PC-3 (cell line): ENCODE measurements at regions not wholly inside any gene's neighbourhood (a gene's known extent, or its start where the extent isn't known, plus 50 kb on each side); places are given as distances from the start of the nearest gene placed in this dataset.

Source experiments
- ATAC-seq: fragments of 200-7000 bp; cut with Tn5 transposase; 2 replicates; pipeline ENCODE4 v1.9.1; 2020; ENCODE audit warnings: mild to moderate bottlenecking, moderate library complexity
- BruUV-seq: library from RNA; stranded (reverse); fragments of 400-500 nt; replicated peaks from 2 replicates; lab custom pipeline; 2021; lab: Mats Ljungman, UMichigan
- CTCF ChIA-PET: fragments of 300-600 bp; sonication (Branson Sonifier 250); formaldehyde crosslinking; loops from one replicate; lab custom pipeline; 2022; ENCODE audit warnings: antibody characterized with exemption; lab: Charles Lee
- POLR2A ChIA-PET: fragments of 300-600 bp; sonication (Branson Sonifier 250); formaldehyde crosslinking; loops from one replicate; lab custom pipeline; 2022; ENCODE audit warnings: antibody characterized with exemption; ENCODE audit not compliant: unreplicated experiment; lab: Charles Lee
- DNase-seq: peaks from one replicate; pipeline ENCODE4 v3.0.0-alpha.2; 2015
- H2AFZ ChIP-seq: fragments of 300-600 bp; sonication (generic); 2 replicates; pipeline ENCODE4 v1.6.0; 2016; ENCODE audit warnings: antibody characterized with exemption, low read length
- H3F3A ChIP-seq: fragments of 300-600 bp; sonication (generic); one replicate; pipeline ENCODE4 v1.6.0; 2017; ENCODE audit warnings: antibody characterized with exemption, low read length, control low read depth, mild to moderate bottlenecking; ENCODE audit not compliant: unreplicated experiment
- H3K27ac ChIP-seq: fragments of 300-600 bp; sonication (generic); 2 replicates; pipeline ENCODE4 v1.5.1; 2016; ENCODE audit warnings: mild to moderate bottlenecking, low read length
- H3K27me3 ChIP-seq: fragments of 300-600 bp; sonication (generic); 2 replicates; pipeline ENCODE4 v1.6.1; 2016; ENCODE audit warnings: low read length, mixed read lengths
- H3K36me3 ChIP-seq: fragments of 300-600 bp; sonication (generic); 2 replicates; pipeline ENCODE4 v1.6.1; 2016; ENCODE audit warnings: low read depth, mixed run types, low read length, mixed read lengths
- H3K4me1 ChIP-seq: fragments of 300-600 bp; sonication (generic); 2 replicates; pipeline ENCODE4 v1.5.1; 2016; ENCODE audit warnings: low read length; ENCODE audit not compliant: insufficient read depth
- H3K4me2 ChIP-seq: fragments of 300-600 bp; sonication (generic); 2 replicates; pipeline ENCODE4 v1.6.0; 2016; ENCODE audit warnings: low read length
- H3K4me3 ChIP-seq: fragments of 300-600 bp; sonication (generic); 2 replicates; pipeline ENCODE4 v1.5.1; 2016; ENCODE audit warnings: mild to moderate bottlenecking, low read length, mixed read lengths
- H3K79me2 ChIP-seq: fragments of 300-600 bp; sonication (generic); 2 replicates; pipeline ENCODE4 v1.6.1; 2017; ENCODE audit warnings: low read length, mixed read lengths
- H3K9ac ChIP-seq: fragments of 300-600 bp; sonication (generic); 2 replicates; pipeline ENCODE4 v1.6.0; 2016; ENCODE audit warnings: mild to moderate bottlenecking, low read length
- H3K9me2 ChIP-seq: fragments of 300-600 bp; sonication (generic); replicated peaks from 2 replicates; pipeline ENCODE4 v1.6.1; 2016; ENCODE audit warnings: mixed run types, low read length, mixed read lengths
- H3K9me3 ChIP-seq: fragments of 300-600 bp; sonication (generic); 2 replicates; pipeline ENCODE4 v1.6.1; 2016; ENCODE audit warnings: low read length, mixed read lengths
- H4K20me1 ChIP-seq: fragments of 300-600 bp; sonication (generic); 2 replicates; pipeline ENCODE4 v1.6.1; 2016; ENCODE audit warnings: low read length, mixed read lengths
- CTCF ChIP-seq: fragments of 300-600 bp; sonication (generic); conservative IDR thresholded peaks from 2 replicates; pipeline ENCODE4 v1.5.1; 2017; ENCODE audit warnings: antibody characterized with exemption, low read depth, mild to moderate bottlenecking, low read length
- EZH2 ChIP-seq: fragments of 300-600 bp; sonication (generic); IDR thresholded peaks from one replicate; pipeline ENCODE4 v1.6.1; 2017; ENCODE audit warnings: antibody characterized with exemption, mild to moderate bottlenecking, low read length; ENCODE audit not compliant: unreplicated experiment
- EZH2phosphoT487 ChIP-seq: fragments of 300-600 bp; sonication (generic); IDR thresholded peaks from 2 replicates; pipeline ENCODE4 v1.6.1; 2018; ENCODE audit warnings: mild to moderate bottlenecking, antibody characterized with exemption, low read length, borderline replicate concordance
- intact Hi-C: fragments of 100-400 bp; cut with micrococcal nuclease; formaldehyde crosslinking; loops from 2 replicates; pipeline ENCODE4 v1.9.0; 2023

GRCh38 chr3:13219902-13220296, 146.7 kb upstream of the IQSEC1 start:
- intact Hi-C loops = loop anchor here (2.0 to 5.0 kb wide), 2 partner anchors 25 to 62 kb away; no protein-coding TSS in a partner anchor
- H3K4me2 ChIP-seq = no peak overlapping the region
- H3K27me3 ChIP-seq = no peaks in the 10 kb centered on the region
- H4K20me1 ChIP-seq = no peaks in the 10 kb centered on the region
- H3K27ac ChIP-seq = no peak overlapping the region
- H3K4me3 ChIP-seq = no peak overlapping the region
- H3F3A ChIP-seq = peaks cover 3% of the 10 kb centered on the region
- peaks cover 28% of the 10 kb centered on the region for H3K79me2 ChIP-seq
- ChIA-PET POLR2A (no interaction called here), CTCF (no interaction called here)
- no peak for TF ChIP-seq EZH2
- TF ChIP-seq CTCF = no peak
- TF ChIP-seq EZH2phosphoT487 = no peak
- peaks cover 55% of the 10 kb centered on the region for H3K4me1 ChIP-seq
- no peak overlapping the region for H3K9ac ChIP-seq
- no peak overlapping the region for H2AFZ ChIP-seq
- no peaks in the 10 kb centered on the region for H3K9me3 ChIP-seq
- DNase-seq = no peak
- no peaks in the 10 kb centered on the region for H3K36me3 ChIP-seq
- no peaks in the 10 kb centered on the region for H3K9me2 ChIP-seq
- no peak for ATAC-seq
- BruUV-seq = no TSS peak

- no peaks in the 10 kb centered on the region for H4K20me1 ChIP-seq
- H3K4me1 ChIP-seq = peaks cover 55% of the 10 kb centered on the region
- H3F3A ChIP-seq = peaks cover 3% of the 10 kb centered on the region
- POLR2A ChIA-PET = no interaction called here
- peaks cover 32% of the 10 kb centered on the region for H3K79me2 ChIP-seq
- no peak for ATAC-seq
- H3K4me3 ChIP-seq = no peak overlapping the region
- no peaks in the 10 kb centered on the region for H3K9me3 ChIP-seq
- no TSS peak for BruUV-seq
- no peak for TF ChIP-seq EZH2
- TF ChIP-seq EZH2phosphoT487 = no peak
- no peak for TF ChIP-seq CTCF
- intact Hi-C loops = loop anchor here (2.0 to 5.0 kb wide), 2 partner anchors 24 to 63 kb away; no protein-coding TSS in a partner anchor
- no peak overlapping the region for H2AFZ ChIP-seq
- no peak for DNase-seq
- no peaks in the 10 kb centered on the region for H3K36me3 ChIP-seq
- H3K9ac ChIP-seq = no peak overlapping the region
- H3K27me3 ChIP-seq = no peaks in the 10 kb centered on the region
- peak overlapping the region; percentile 76 for H3K27ac ChIP-seq
- 0 out of 2 replicates have a peak overlapping the region, but pooled peaks have one; percentile 54 for H3K4me2 ChIP-seq
- CTCF ChIA-PET = interaction anchor here (1.5 kb wide), 1 partner anchor 127 kb away, joined by 9 read pairs; no protein-coding TSS in a partner anchor
- no peaks in the 10 kb centered on the region for H3K9me2 ChIP-seq
Measured at GRCh38 chr3:13219077-13219901, 146.1 kb upstream of the IQSEC1 start.
